H1 (cell line): ENCODE measurements at regions not wholly inside any gene's neighbourhood (a gene's known extent, or its start where the extent isn't known, plus 50 kb on each side); places are given as distances from the start of the nearest gene placed in this dataset.

Experiments used
- CTCF ChIA-PET: fragments of 300-600 bp; sonication (Branson Sonifier 250); formaldehyde crosslinking; loops from one replicate; lab custom pipeline; 2021; ENCODE audit not compliant: partially characterized antibody; lab: Charles Lee
- POLR2A ChIA-PET: fragments of 300-600 bp; sonication (Branson Sonifier 250); formaldehyde crosslinking; loops from one replicate; lab custom pipeline; 2021; ENCODE audit warnings: inconsistent platforms; ENCODE audit not compliant: partially characterized antibody; lab: Charles Lee
- DNase-seq, 2 experiments: peaks; one replicate each; pipeline versions ENCODE4 v3.0.0 to v3.0.0-alpha.2; 2010 to 2022; ENCODE audit warnings: low spot score in 2 of 2, low read depth in 1 of 2, mixed read lengths in 1 of 2
- FAIRE-seq: peaks from 2 replicates; lab custom pipeline; 2011; peaks lifted over from hg19 to GRCh38; lab: Jason Lieb, UNC
- H2AFZ ChIP-seq: 2 replicates; pipeline ENCODE4 v1.8.1; 2012; ENCODE audit warnings: low read length, inconsistent platforms
- H2AK5ac ChIP-seq: 2 replicates; pipeline ENCODE4 v1.6.1; 2013; ENCODE audit warnings: low read depth, low read length
- H2BK120ac ChIP-seq: replicated peaks from 2 replicates; pipeline ENCODE3; 2013; ENCODE audit warnings: low read depth, low read length, inconsistent platforms
- H2BK12ac ChIP-seq: 2 replicates; pipeline ENCODE4 v1.6.1; 2013; ENCODE audit warnings: low read depth, low read length
- H2BK15ac ChIP-seq: 2 replicates; pipeline ENCODE4 v1.6.1; 2013; ENCODE audit warnings: low read length
- H2BK20ac ChIP-seq: 2 replicates; pipeline ENCODE4 v1.6.1; 2013; ENCODE audit warnings: low read length
- H2BK5ac ChIP-seq: 2 replicates; pipeline ENCODE4 v1.6.1; 2013; ENCODE audit warnings: low read depth, low read length
- H3K14ac ChIP-seq: 2 replicates; pipeline ENCODE4 v1.6.1; 2013; ENCODE audit warnings: inconsistent platforms; ENCODE audit not compliant: insufficient read length
- H3K18ac ChIP-seq: 2 replicates; pipeline ENCODE4 v1.6.1; 2013; ENCODE audit warnings: low read length; ENCODE audit errors: extremely low read depth
- H3K23ac ChIP-seq: 2 replicates; pipeline ENCODE4 v1.6.1; 2013; ENCODE audit warnings: inconsistent platforms; ENCODE audit not compliant: insufficient read length
- H3K23me2 ChIP-seq: 2 replicates; pipeline ENCODE4 v1.6.1; 2013; ENCODE audit warnings: low read depth, low read length
- H3K27ac ChIP-seq: 2 replicates; pipeline ENCODE4 v1.6.1; 2011; ENCODE audit warnings: low read depth, low read length, inconsistent platforms
- H3K27me3 ChIP-seq, 4 experiments: replicated peaks in 1 of 4; 1 replicate in 1 of 4; 2 replicates in 3 of 4; pipeline versions ENCODE4 v1.6.1 to v1.8.1; 2011 to 2013; ENCODE audit warnings: low read length in 3 of 4, mild to moderate bottlenecking in 3 of 4, inconsistent platforms in 2 of 4, mixed read lengths in 2 of 4, moderate library complexity in 1 of 4; ENCODE audit not compliant: control insufficient read depth in 3 of 4, insufficient read depth in 3 of 4; ENCODE audit errors: extremely low read depth in 1 of 4
- H3K36me3 ChIP-seq, 4 experiments: 2 replicates each; pipeline versions ENCODE4 v1.6.1 to v1.8.1; 2011 to 2013; ENCODE audit warnings: mild to moderate bottlenecking in 4 of 4, low read length in 3 of 4, moderate library complexity in 2 of 4, control low read depth in 1 of 4, inconsistent platforms in 1 of 4; ENCODE audit not compliant: insufficient read depth in 4 of 4, control insufficient read depth in 2 of 4
- H3K4ac ChIP-seq: replicated peaks from 2 replicates; pipeline ENCODE3; 2013; ENCODE audit warnings: low read length, low read depth, mixed read lengths, inconsistent platforms; ENCODE audit not compliant: insufficient read length
- H3K4me1 ChIP-seq, 4 experiments: replicated peaks in 1 of 4; 1 replicate in 1 of 4; 2 replicates in 3 of 4; pipeline versions ENCODE4 v1.6.1 to v1.8.1; 2011 to 2013; ENCODE audit warnings: low read length in 3 of 4, inconsistent platforms in 2 of 4, mixed read lengths in 1 of 4; ENCODE audit not compliant: insufficient read depth in 4 of 4, control insufficient read depth in 3 of 4
- H3K4me2 ChIP-seq, 2 experiments: 2 replicates each; pipeline versions ENCODE4 v1.6.1 to v1.8.1; 2011 to 2013; ENCODE audit warnings: low read depth in 2 of 2, low read length in 2 of 2, control low read depth in 1 of 2, inconsistent platforms in 1 of 2, mild to moderate bottlenecking in 1 of 2; ENCODE audit not compliant: insufficient read depth in 1 of 2
- H3K4me3 ChIP-seq, 4 experiments: fragments of 200-600, 300-600 bp in 1 of 4; sonication (generic), shearing (Covaris generic), sonication (Bioruptor Twin) in 1 of 4; 2 replicates each; pipeline versions ENCODE4 v1.5.1 to v1.8.1; 2011 to 2016; ENCODE audit warnings: low read length in 4 of 4, low read depth in 3 of 4, control low read depth in 2 of 4, inconsistent platforms in 2 of 4, mild to moderate bottlenecking in 2 of 4, mixed read lengths in 1 of 4, moderate library complexity in 1 of 4; ENCODE audit not compliant: insufficient read depth in 2 of 4; ENCODE audit errors: extremely low read depth in 1 of 4
- H3K56ac ChIP-seq: replicated peaks from 2 replicates; pipeline ENCODE3; 2013; ENCODE audit warnings: low read depth, mild to moderate bottlenecking, mixed read lengths, low read length, inconsistent platforms; ENCODE audit not compliant: insufficient read length
- H3K79me1 ChIP-seq: 2 replicates; pipeline ENCODE4 v1.6.1; 2013; ENCODE audit warnings: low read depth, low read length, control low read depth
- H3K79me2 ChIP-seq, 2 experiments: 2 replicates each; pipeline versions ENCODE4 v1.6.1 to v1.8.1; 2012 to 2013; ENCODE audit warnings: low read length in 2 of 2, mild to moderate bottlenecking in 2 of 2, inconsistent platforms in 1 of 2; ENCODE audit not compliant: insufficient read depth in 2 of 2, control insufficient read depth in 1 of 2
- H3K9ac ChIP-seq, 4 experiments: replicated peaks in 1 of 4; 1 replicate in 1 of 4; 2 replicates in 3 of 4; pipeline versions ENCODE4 v1.6.1 to v1.8.1; 2011 to 2013; ENCODE audit warnings: low read depth in 3 of 4, low read length in 3 of 4, control low read depth in 2 of 4, mild to moderate bottlenecking in 2 of 4, moderate library complexity in 2 of 4, inconsistent platforms in 1 of 4; ENCODE audit errors: extremely low read depth in 1 of 4
- H3K9me3 ChIP-seq, 2 experiments: 2 replicates each; pipeline versions ENCODE4 v1.6.1 to v1.8.1; 2012 to 2013; ENCODE audit warnings: mild to moderate bottlenecking in 2 of 2, moderate library complexity in 2 of 2, control low read depth in 1 of 2, inconsistent platforms in 1 of 2, low read depth in 1 of 2, low read length in 1 of 2, mixed read lengths in 1 of 2; ENCODE audit not compliant: insufficient read depth in 2 of 2
- H4K20me1 ChIP-seq, 2 experiments: replicated peaks in 1 of 2; 2 replicates each; pipeline versions ENCODE3 to v1.8.1; 2011 to 2013; ENCODE audit warnings: inconsistent platforms in 2 of 2, low read length in 2 of 2, mild to moderate bottlenecking in 1 of 2; ENCODE audit not compliant: insufficient read depth in 2 of 2, control insufficient read depth in 1 of 2
- H4K5ac ChIP-seq: 2 replicates; pipeline ENCODE4 v1.6.1; 2013; ENCODE audit warnings: low read length, low read depth, mixed read lengths, inconsistent platforms; ENCODE audit not compliant: insufficient read length
- H4K8ac ChIP-seq: 2 replicates; pipeline ENCODE4 v1.8.0; 2013; ENCODE audit warnings: mild to moderate bottlenecking, moderate library complexity, low read length, inconsistent platforms; ENCODE audit not compliant: insufficient read depth; ENCODE audit errors: extremely low read depth
- H4K91ac ChIP-seq: replicated peaks from 2 replicates; pipeline ENCODE3; 2013; ENCODE audit warnings: low read length, mixed read lengths, inconsistent platforms; ENCODE audit not compliant: insufficient read length
- ASH2L ChIP-seq: fragments of 200-600, 300-600 bp; sonication (generic); IDR thresholded peaks from one replicate; pipeline ENCODE4 v1.7.1; 2017; ENCODE audit warnings: low read length
- BACH1 ChIP-seq: IDR thresholded peaks from 2 replicates; pipeline ENCODE4 v1.6.1; 2012; ENCODE audit warnings: low read length, improper control_type of control experiment
- HDAC2 ChIP-seq, 2 experiments: fragments of 300-600 bp in 1 of 2; sonication (generic) in 1 of 2; IDR thresholded peaks; 2 replicates each; pipeline ENCODE4 v1.6.1; 2011 to 2012; ENCODE audit warnings: low read depth in 2 of 2, low read length in 2 of 2, mild to moderate bottlenecking in 2 of 2, moderate library complexity in 2 of 2, borderline replicate concordance in 1 of 2, inconsistent platforms in 1 of 2
- HDAC6 ChIP-seq: IDR thresholded peaks from one replicate; pipeline ENCODE4 v1.7.1; 2012; ENCODE audit warnings: low read depth, mild to moderate bottlenecking, inconsistent platforms, low read length, moderate library complexity
- KDM5A ChIP-seq: fragments of 200-600 bp; IDR thresholded peaks from 2 replicates; pipeline ENCODE4 v1.7.1; 2012; ENCODE audit warnings: mild to moderate bottlenecking, low read length, inconsistent platforms, mixed read lengths
- MAX ChIP-seq: IDR thresholded peaks from 2 replicates; pipeline ENCODE4 v1.6.1; 2012; ENCODE audit warnings: inconsistent platforms
- NANOG ChIP-seq: IDR thresholded peaks from 2 replicates; pipeline ENCODE4 v1.6.1; 2011; ENCODE audit warnings: low read length, low read depth, mild to moderate bottlenecking, inconsistent platforms; ENCODE audit not compliant: insufficient read depth, poor library complexity, severe bottlenecking
- SAP30 ChIP-seq: fragments of 300-600 bp; sonication (generic); IDR thresholded peaks from 2 replicates; pipeline ENCODE4 v1.7.1; 2012; ENCODE audit warnings: low read length, moderate library complexity, mild to moderate bottlenecking, inconsistent platforms; ENCODE audit not compliant: insufficient read depth, insufficient replicate concordance
- SIRT6 ChIP-seq: IDR thresholded peaks from one replicate; pipeline ENCODE4 v1.7.1; 2012; ENCODE audit warnings: low read length, inconsistent platforms
- SRF ChIP-seq: IDR thresholded peaks from 2 replicates; pipeline ENCODE4 v1.6.1; 2011; ENCODE audit warnings: mild to moderate bottlenecking, low read depth, low read length, moderate library complexity
- TBP ChIP-seq: IDR thresholded peaks from 2 replicates; pipeline ENCODE4 v1.6.1; 2011; ENCODE audit warnings: low read depth, low read length, improper control_type of control experiment
- YY1 ChIP-seq: IDR thresholded peaks from 2 replicates; pipeline ENCODE4 v1.6.1; 2011; ENCODE audit warnings: low read depth, mild to moderate bottlenecking, low read length
- WGBS, 2 experiments: shearing (Covaris generic) in 1 of 2; methylation state at CpG; one replicate each; pipeline versions ENCODE4 v1.1.6 to v1.1.7; 2013 to 2015; ENCODE audit warnings: low lambda C conversion rate in 2 of 2, mixed read lengths in 2 of 2, inconsistent platforms in 1 of 2, low coverage in 1 of 2, missing lambda C conversion rate in 1 of 2; ENCODE audit not compliant: insufficient replicate concordance in 2 of 2, insufficient coverage in 1 of 2, insufficient read length in 1 of 2; ENCODE audit errors: extremely low coverage in 1 of 2, missing lambda C conversion rate in 1 of 2; 5-methylcytosine and 5-hydroxymethylcytosine counted together

GRCh38 chr16:64352246-64352645 is 769.6 kb downstream of the CDH11 start:
- CTCF ChIA-PET = no interaction called here
- POLR2A ChIA-PET = no interaction called here
- no peak for TF ChIP-seq HDAC6
- no peak for TF ChIP-seq KDM5A
- TF ChIP-seq HDAC2 (IDR thresholded peaks at IDR 0.05; ENCODE audit: borderline replicate concordance in 1 of 2, low read depth in 2 of 2, low read length in 2 of 2) = no peak
- no peak for TF ChIP-seq YY1
- TF ChIP-seq BACH1 = no peak
- no peak for TF ChIP-seq TBP
- TF ChIP-seq SIRT6 = no peak
- no peak for TF ChIP-seq SAP30
- no peak for TF ChIP-seq SRF
- TF ChIP-seq NANOG = no peak
- no peak for TF ChIP-seq ASH2L
- TF ChIP-seq MAX = no peak

More at GRCh38 chr16:64352246-64352645, 769.6 kb downstream of the CDH11 start:
- no peak overlapping the region for H3K4me3 ChIP-seq
- H3K27me3 ChIP-seq = no peaks in the 10 kb centered on the region
- H3K9ac ChIP-seq = no peak overlapping the region
- no peaks in the 10 kb centered on the region for H3K79me1 ChIP-seq
- H2BK120ac ChIP-seq = no peak overlapping the region
- no peak overlapping the region for H4K5ac ChIP-seq
- no peak overlapping the region for H3K23ac ChIP-seq
- no peak overlapping the region for H4K8ac ChIP-seq
- 100% methylated on average over 1 of the region's 1 CpG; no CpG with 5 or more reads in 1 of the 2 experiments for WGBS, 2 experiments
- H3K4me1 ChIP-seq = no peaks in the 10 kb centered on the region
- no peak overlapping the region for H2BK15ac ChIP-seq
- no peak overlapping the region for H3K4ac ChIP-seq
- no peaks in the 10 kb centered on the region for H4K20me1 ChIP-seq
- H3K9me3 ChIP-seq = no peaks in the 10 kb centered on the region
- H2AK5ac ChIP-seq = no peak overlapping the region
- no peak overlapping the region for H2BK12ac ChIP-seq
- H2BK20ac ChIP-seq = no peak overlapping the region
- DNase-seq = no peak
- H3K18ac ChIP-seq = no peak overlapping the region
- H3K36me3 ChIP-seq = no peaks in the 10 kb centered on the region
- no peak overlapping the region for H3K14ac ChIP-seq
- H3K56ac ChIP-seq = no peak overlapping the region
- H3K79me2 ChIP-seq = no peaks in the 10 kb centered on the region
- no peak overlapping the region for H3K27ac ChIP-seq
- no peak overlapping the region for H2AFZ ChIP-seq
- no peak overlapping the region for H3K4me2 ChIP-seq
- no peak overlapping the region for H4K91ac ChIP-seq
- peaks cover 1% of the 10 kb centered on the region; the same call in 1 of the 2 replicates for H3K23me2 ChIP-seq
- FAIRE-seq = no peak
- H2BK5ac ChIP-seq = no peak overlapping the region
